DMS53 treated with DMSO at 0.1 percent for 48 hours (cell line): ENCODE measurements at regions not wholly inside any gene's neighbourhood (a gene's known extent, or its start where the extent isn't known, plus 50 kb on each side); places are given as distances from the start of the nearest gene placed in this dataset.

ENCODE experiments used
- DNase-seq: peaks from one replicate; lab custom pipeline; 2025; ENCODE audit not compliant: unreplicated experiment; lab: John Stamatoyannopoulos, UW

- DNase-seq = no peak
Observed at GRCh38 chr2:176536439-176537133, 267.3 kb downstream of the MTX2 start.

GRCh38 chr2:176537932-176538331 is 268.7 kb downstream of the MTX2 start:
- DNase-seq = no peak

- no peak for DNase-seq
Observed at GRCh38 chr2:176540995-176541394, 271.8 kb downstream of the MTX2 start.

- DNase-seq = no peak
Observed at GRCh38 chr2:176542476-176542875, 273.2 kb downstream of the MTX2 start.

GRCh38 chr2:176544557-176544956 is 275.3 kb downstream of the MTX2 start:
- DNase-seq = no peak

GRCh38 chr2:176544991-176545956 is 276.0 kb downstream of the MTX2 start:
- DNase-seq = no peak

- DNase-seq = no peak
Observed at GRCh38 chr2:176546550-176546949, 277.3 kb downstream of the MTX2 start.

- no peak for DNase-seq
Observed at GRCh38 chr2:176552501-176553135, 283.4 kb downstream of the MTX2 start.

GRCh38 chr2:176553685-176554100 is 284.5 kb downstream of the MTX2 start:
- DNase-seq = peak; percentile 46

- peak; percentile 85 for DNase-seq
Observed at GRCh38 chr2:176554101-176555048, 285.1 kb downstream of the MTX2 start.

- DNase-seq = no peak
Observed at GRCh38 chr2:176555112-176555511, 285.9 kb downstream of the MTX2 start.

- peak; percentile 58 for DNase-seq
Observed at GRCh38 chr2:176555781-176556180, 286.5 kb downstream of the MTX2 start.

GRCh38 chr2:176556373-176556772 is 287.1 kb downstream of the MTX2 start:
- DNase-seq = no peak

GRCh38 chr2:176557821-176558220 is 288.6 kb downstream of the MTX2 start:
- DNase-seq = no peak

- no peak for DNase-seq
Observed at GRCh38 chr2:176558574-176559140, 289.4 kb downstream of the MTX2 start.

GRCh38 chr2:176560296-176560695 is 291.1 kb downstream of the MTX2 start:
- no peak for DNase-seq

GRCh38 chr2:176561706-176562105 is 292.5 kb downstream of the MTX2 start:
- DNase-seq = no peak

- no peak for DNase-seq
Observed at GRCh38 chr2:176562359-176563078, 293.3 kb downstream of the MTX2 start.

GRCh38 chr2:176565641-176566323 is 296.5 kb downstream of the MTX2 start:
- DNase-seq = peak; percentile 97
